GM19035 (cell line): ENCODE measurements at regions not wholly inside any gene's neighbourhood (a gene's known extent, or its start where the extent isn't known, plus 50 kb on each side); places are given as distances from the start of the nearest gene placed in this dataset.
"Not testable (repeated sequence)": the region's sequence is repeated elsewhere in the genome, so short reads cannot be mapped to it uniquely, and the experiment has no call there.

ENCODE experiments used
- ATAC-seq: cut with Tn5 transposase; IDR thresholded peaks from one replicate; pipeline ENCODE4 v1.9.1; 2021; ENCODE audit not compliant: unreplicated experiment

- no peak for ATAC-seq
These were observed 273.0 kb upstream of the STXBP5 start for GRCh38 chr6:146931214-146931613.

- no peak for ATAC-seq
These were observed 266.9 kb upstream of the STXBP5 start for GRCh38 chr6:146937316-146937715.

- no peak for ATAC-seq
These were observed 266.0 kb upstream of the STXBP5 start for GRCh38 chr6:146938266-146938665.

- not testable (repeated sequence) for ATAC-seq
These were observed 264.8 kb upstream of the STXBP5 start for GRCh38 chr6:146939456-146939855.

- ATAC-seq: no peak
These were observed 260.6 kb upstream of the STXBP5 start for GRCh38 chr6:146943664-146944063.

GRCh38 chr6:146944077-146944476 is 260.1 kb upstream of the STXBP5 start:
- no peak for ATAC-seq

GRCh38 chr6:146944809-146945208 is 259.4 kb upstream of the STXBP5 start:
- no peak for ATAC-seq

- ATAC-seq: no peak
These were observed 257.7 kb upstream of the STXBP5 start for GRCh38 chr6:146946559-146946958.

- no peak for ATAC-seq
These were observed 255.4 kb upstream of the STXBP5 start for GRCh38 chr6:146948790-146949342.

GRCh38 chr6:146949425-146949824 is 254.8 kb upstream of the STXBP5 start:
- ATAC-seq: no peak

- ATAC-seq: no peak
These were observed 253.8 kb upstream of the STXBP5 start for GRCh38 chr6:146950351-146950835.

- no peak for ATAC-seq
These were observed 248.6 kb upstream of the STXBP5 start for GRCh38 chr6:146955570-146955969.

GRCh38 chr6:146957181-146958093 is 246.8 kb upstream of the STXBP5 start:
- no peak for ATAC-seq

- no peak for ATAC-seq
These were observed 242.4 kb upstream of the STXBP5 start for GRCh38 chr6:146961831-146962230.

- ATAC-seq: no peak
These were observed 241.9 kb upstream of the STXBP5 start for GRCh38 chr6:146962329-146962728.

- no peak for ATAC-seq
These were observed 239.0 kb upstream of the STXBP5 start for GRCh38 chr6:146965110-146965689.

GRCh38 chr6:146968041-146968760 is 236.0 kb upstream of the STXBP5 start:
- ATAC-seq: no peak

- ATAC-seq: no peak
These were observed 231.7 kb upstream of the STXBP5 start for GRCh38 chr6:146972546-146972945.

- ATAC-seq: no peak
These were observed 229.9 kb upstream of the STXBP5 start for GRCh38 chr6:146974351-146974750.

- ATAC-seq: no peak
These were observed 229.1 kb upstream of the STXBP5 start for GRCh38 chr6:146975093-146975492.

GRCh38 chr6:146980900-146981329 is 223.3 kb upstream of the STXBP5 start:
- ATAC-seq: no peak
